GM12872 (cell line): ENCODE measurements at regions not wholly inside any gene's neighbourhood (a gene's known extent, or its start where the extent isn't known, plus 50 kb on each side); places are given as distances from the start of the nearest gene placed in this dataset.

Source experiments
- CTCF ChIP-seq: IDR thresholded peaks from 3 replicates; pipeline ENCODE4 v1.5.1; 2011; ENCODE audit warnings: low read depth, mild to moderate bottlenecking, low read length, moderate library complexity; ENCODE audit not compliant: insufficient read depth

GRCh38 chr14:38432186-38432585 is 176.3 kb upstream of the CLEC14A start:
- no peak for TF ChIP-seq CTCF

GRCh38 chr14:38431156-38431555 is 175.3 kb upstream of the CLEC14A start:
- no peak for TF ChIP-seq CTCF

GRCh38 chr14:38430522-38430921 is 174.6 kb upstream of the CLEC14A start:
- TF ChIP-seq CTCF = no peak

GRCh38 chr14:38425324-38425976 is 169.6 kb upstream of the CLEC14A start:
- TF ChIP-seq CTCF = no peak

GRCh38 chr14:38420048-38420447 is 164.2 kb upstream of the CLEC14A start:
- TF ChIP-seq CTCF = no peak

- no peak for TF ChIP-seq CTCF
Observed at GRCh38 chr14:38419579-38419978, 163.7 kb upstream of the CLEC14A start.

GRCh38 chr14:38412654-38413053 is 156.8 kb upstream of the CLEC14A start:
- TF ChIP-seq CTCF = no peak
